SK-N-SH (cell line): ENCODE measurements at regions not wholly inside any gene's neighbourhood (a gene's known extent, or its start where the extent isn't known, plus 50 kb on each side); places are given as distances from the start of the nearest gene placed in this dataset.

Experiments used
- CTCF ChIP-seq: fragments of 200-600 bp; sonication (generic); IDR thresholded peaks from 2 replicates; pipeline ENCODE4 v1.6.1; 2017; ENCODE audit warnings: antibody characterized with exemption, mild to moderate bottlenecking, moderate library complexity
- TAF1 ChIP-seq: IDR thresholded peaks from 2 replicates; pipeline ENCODE4 v1.6.1; 2012; ENCODE audit warnings: low read depth, mild to moderate bottlenecking, low read length, moderate library complexity, borderline replicate concordance

- TF ChIP-seq TAF1 (no peak), CTCF (no peak)
Measured at GRCh38 chr21:23952269-23952668, 1655.0 kb downstream of the MRPL39 start.
